Ishikawa (cell line): ENCODE measurements at regions not wholly inside any gene's neighbourhood (a gene's known extent, or its start where the extent isn't known, plus 50 kb on each side); places are given as distances from the start of the nearest gene placed in this dataset.

Source experiments
- EGR1 ChIP-seq: IDR thresholded peaks from 2 replicates; pipeline ENCODE4 v1.6.1; 2012
- EP300 ChIP-seq: IDR thresholded peaks from 2 replicates; pipeline ENCODE4 v1.6.1; 2012; ENCODE audit warnings: borderline replicate concordance
- NFIC ChIP-seq: IDR thresholded peaks from 2 replicates; pipeline ENCODE4 v1.6.1; 2012
- YY1 ChIP-seq: IDR thresholded peaks from 2 replicates; pipeline ENCODE4 v1.6.1; 2012; ENCODE audit warnings: low read depth
- ZBTB7A ChIP-seq: IDR thresholded peaks from 2 replicates; pipeline ENCODE4 v1.6.1; 2012; ENCODE audit warnings: low read depth
- TF ChIP-seq, protein P1 (sequence below): IDR thresholded peaks from 2 replicates; pipeline ENCODE4 v1.6.1; 2012; ENCODE audit warnings: low read depth, mild to moderate bottlenecking
- TF ChIP-seq, protein P2 (sequence below): IDR thresholded peaks from 2 replicates; pipeline ENCODE4 v1.6.1; 2012

DNA sequence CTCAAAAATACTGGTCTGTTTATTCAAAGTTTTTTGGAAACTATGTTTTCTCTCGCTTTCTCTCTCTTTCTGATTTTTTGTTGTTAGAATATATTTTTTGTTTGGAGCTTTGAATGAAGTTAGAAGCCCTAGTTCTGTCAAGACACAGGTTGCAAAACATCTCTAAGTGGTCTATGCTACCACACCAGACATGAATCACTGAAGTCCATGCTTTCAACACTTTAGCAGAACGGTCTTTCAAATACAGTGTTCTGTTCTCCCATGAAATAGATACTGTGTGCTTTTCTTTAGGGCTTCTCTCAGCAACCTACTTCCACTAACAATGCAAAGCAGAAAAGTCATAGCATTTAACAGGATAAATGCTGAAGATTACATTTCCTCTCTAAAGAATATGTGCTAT, 392.5 kb downstream of the TMEM167A start:
- TF ChIP-seq EGR1: no peak
- TF ChIP-seq, protein P1, sequence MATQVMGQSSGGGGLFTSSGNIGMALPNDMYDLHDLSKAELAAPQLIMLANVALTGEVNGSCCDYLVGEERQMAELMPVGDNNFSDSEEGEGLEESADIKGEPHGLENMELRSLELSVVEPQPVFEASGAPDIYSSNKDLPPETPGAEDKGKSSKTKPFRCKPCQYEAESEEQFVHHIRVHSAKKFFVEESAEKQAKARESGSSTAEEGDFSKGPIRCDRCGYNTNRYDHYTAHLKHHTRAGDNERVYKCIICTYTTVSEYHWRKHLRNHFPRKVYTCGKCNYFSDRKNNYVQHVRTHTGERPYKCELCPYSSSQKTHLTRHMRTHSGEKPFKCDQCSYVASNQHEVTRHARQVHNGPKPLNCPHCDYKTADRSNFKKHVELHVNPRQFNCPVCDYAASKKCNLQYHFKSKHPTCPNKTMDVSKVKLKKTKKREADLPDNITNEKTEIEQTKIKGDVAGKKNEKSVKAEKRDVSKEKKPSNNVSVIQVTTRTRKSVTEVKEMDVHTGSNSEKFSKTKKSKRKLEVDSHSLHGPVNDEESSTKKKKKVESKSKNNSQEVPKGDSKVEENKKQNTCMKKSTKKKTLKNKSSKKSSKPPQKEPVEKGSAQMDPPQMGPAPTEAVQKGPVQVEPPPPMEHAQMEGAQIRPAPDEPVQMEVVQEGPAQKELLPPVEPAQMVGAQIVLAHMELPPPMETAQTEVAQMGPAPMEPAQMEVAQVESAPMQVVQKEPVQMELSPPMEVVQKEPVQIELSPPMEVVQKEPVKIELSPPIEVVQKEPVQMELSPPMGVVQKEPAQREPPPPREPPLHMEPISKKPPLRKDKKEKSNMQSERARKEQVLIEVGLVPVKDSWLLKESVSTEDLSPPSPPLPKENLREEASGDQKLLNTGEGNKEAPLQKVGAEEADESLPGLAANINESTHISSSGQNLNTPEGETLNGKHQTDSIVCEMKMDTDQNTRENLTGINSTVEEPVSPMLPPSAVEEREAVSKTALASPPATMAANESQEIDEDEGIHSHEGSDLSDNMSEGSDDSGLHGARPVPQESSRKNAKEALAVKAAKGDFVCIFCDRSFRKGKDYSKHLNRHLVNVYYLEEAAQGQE: no peak
- TF ChIP-seq NFIC: no peak
- TF ChIP-seq EP300: no peak
- no peak for TF ChIP-seq YY1
- TF ChIP-seq ZBTB7A: no peak
- TF ChIP-seq, protein P2, sequence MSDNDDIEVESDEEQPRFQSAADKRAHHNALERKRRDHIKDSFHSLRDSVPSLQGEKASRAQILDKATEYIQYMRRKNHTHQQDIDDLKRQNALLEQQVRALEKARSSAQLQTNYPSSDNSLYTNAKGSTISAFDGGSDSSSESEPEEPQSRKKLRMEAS: no peak
